BLaER1 (cell line): ENCODE measurements at regions not wholly inside any gene's neighbourhood (a gene's known extent, or its start where the extent isn't known, plus 50 kb on each side); places are given as distances from the start of the nearest gene placed in this dataset.
"Not testable (repeated sequence)": the region's sequence is repeated elsewhere in the genome, so short reads cannot be mapped to it uniquely, and the experiment has no call there.

Experiments used
- H3K27ac ChIP-seq: shearing (Covaris generic); formaldehyde crosslinking; 2 replicates; pipeline ENCODE4 v1.8.1; 2022
- H3K27me3 ChIP-seq: shearing (Covaris generic); formaldehyde crosslinking; 2 replicates; pipeline ENCODE4 v1.8.1; 2022
- H3K36me3 ChIP-seq: shearing (Covaris generic); formaldehyde crosslinking; 2 replicates; pipeline ENCODE4 v1.8.1; 2022
- H3K4me1 ChIP-seq: shearing (Covaris generic); formaldehyde crosslinking; 2 replicates; pipeline ENCODE4 v1.8.1; 2022
- H3K4me2 ChIP-seq: shearing (Covaris generic); formaldehyde crosslinking; 2 replicates; pipeline ENCODE4 v1.8.1; 2022
- H3K4me3 ChIP-seq: shearing (Covaris generic); formaldehyde crosslinking; 2 replicates; pipeline ENCODE4 v1.8.1; 2022
- H3K9ac ChIP-seq: shearing (Covaris generic); formaldehyde crosslinking; 2 replicates; pipeline ENCODE4 v1.8.1; 2022
- H3K9me3 ChIP-seq: shearing (Covaris generic); formaldehyde crosslinking; 2 replicates; pipeline ENCODE4 v1.8.1; 2022
- H4K20me1 ChIP-seq: shearing (Covaris generic); formaldehyde crosslinking; 2 replicates; pipeline ENCODE4 v1.8.1; 2022
- Cebpa-rat ChIP-seq: shearing (Covaris generic); IDR thresholded peaks from 2 replicates; pipeline ENCODE4 v1.8.1; 2022

- Histone ChIP-seq H3K27me3 (no peaks in the 10 kb centered on the region), H3K9ac (no peak overlapping the region), H3K4me3 (no peak overlapping the region), H3K4me1 (no peaks in the 10 kb centered on the region), H4K20me1 (no peaks in the 10 kb centered on the region), H3K4me2 (no peak overlapping the region), H3K27ac (no peak overlapping the region), H3K36me3 (no peaks in the 10 kb centered on the region), H3K9me3 (no peaks in the 10 kb centered on the region)
- no peak for TF ChIP-seq Cebpa-rat
Observed at GRCh38 chr5:51679286-51679685, 296.0 kb downstream of the ISL1 start.

- Histone ChIP-seq H3K36me3 (no peaks in the 10 kb centered on the region), H3K27ac (no peak overlapping the region), H3K27me3 (no peaks in the 10 kb centered on the region), H3K4me1 (no peaks in the 10 kb centered on the region), H3K9ac (no peak overlapping the region), H3K4me2 (no peak overlapping the region), H3K4me3 (no peak overlapping the region), H4K20me1 (no peaks in the 10 kb centered on the region), H3K9me3 (no peaks in the 10 kb centered on the region)
- no peak for TF ChIP-seq Cebpa-rat
Observed at GRCh38 chr5:51684794-51685355, 301.6 kb downstream of the ISL1 start.

- no peaks in the 10 kb centered on the region for H3K9me3 ChIP-seq
- no peaks in the 10 kb centered on the region for H3K36me3 ChIP-seq
- no peak overlapping the region for H3K9ac ChIP-seq
- no peaks in the 10 kb centered on the region for H4K20me1 ChIP-seq
- no peak overlapping the region for H3K4me2 ChIP-seq
- no peaks in the 10 kb centered on the region for H3K27me3 ChIP-seq
- no peak overlapping the region for H3K27ac ChIP-seq
- TF ChIP-seq Cebpa-rat, result no peak
- H3K4me1 ChIP-seq, result no peaks in the 10 kb centered on the region
- H3K4me3 ChIP-seq, result no peak overlapping the region
Observed at GRCh38 chr5:51685419-51685818, 302.2 kb downstream of the ISL1 start.

GRCh38 chr5:51686622-51687021 is 303.4 kb downstream of the ISL1 start:
- H3K27me3 ChIP-seq, result no peaks in the 10 kb centered on the region
- H3K4me2 ChIP-seq, result no peak overlapping the region
- H3K4me1 ChIP-seq, result no peaks in the 10 kb centered on the region
- H3K9ac ChIP-seq, result no peak overlapping the region
- no peaks in the 10 kb centered on the region for H4K20me1 ChIP-seq
- no peak overlapping the region for H3K4me3 ChIP-seq
- no peak for TF ChIP-seq Cebpa-rat
- no peaks in the 10 kb centered on the region for H3K36me3 ChIP-seq
- no peaks in the 10 kb centered on the region for H3K9me3 ChIP-seq
- H3K27ac ChIP-seq, result no peak overlapping the region

- no peaks in the 10 kb centered on the region for H3K27me3 ChIP-seq
- H3K36me3 ChIP-seq, result no peaks in the 10 kb centered on the region
- no peak for TF ChIP-seq Cebpa-rat
- no peak overlapping the region for H3K4me3 ChIP-seq
- no peak overlapping the region for H3K9ac ChIP-seq
- H4K20me1 ChIP-seq, result no peaks in the 10 kb centered on the region
- H3K27ac ChIP-seq, result no peak overlapping the region
- H3K9me3 ChIP-seq, result peaks cover 8% of the 10 kb centered on the region; the same call in 1 of the 2 replicates
- no peak overlapping the region for H3K4me2 ChIP-seq
- H3K4me1 ChIP-seq, result no peaks in the 10 kb centered on the region
Observed at GRCh38 chr5:51691538-51692079, 308.4 kb downstream of the ISL1 start.

GRCh38 chr5:51694826-51695225 is 311.6 kb downstream of the ISL1 start:
- H3K9ac ChIP-seq, result no peak overlapping the region
- TF ChIP-seq Cebpa-rat, result no peak
- no peak overlapping the region for H3K27ac ChIP-seq
- H4K20me1 ChIP-seq, result no peaks in the 10 kb centered on the region
- no peaks in the 10 kb centered on the region for H3K27me3 ChIP-seq
- H3K4me1 ChIP-seq, result no peaks in the 10 kb centered on the region
- no peak overlapping the region for H3K4me3 ChIP-seq
- no peak overlapping the region for H3K4me2 ChIP-seq
- no peaks in the 10 kb centered on the region for H3K36me3 ChIP-seq
- peaks cover 8% of the 10 kb centered on the region; the same call in 1 of the 2 replicates for H3K9me3 ChIP-seq

GRCh38 chr5:51696122-51696521 is 312.9 kb downstream of the ISL1 start:
- Histone ChIP-seq H3K27me3 (no peaks in the 10 kb centered on the region), H3K9me3 (peaks cover 8% of the 10 kb centered on the region; the same call in 1 of the 2 replicates), H3K4me2 (no peak overlapping the region), H3K4me1 (no peaks in the 10 kb centered on the region), H3K36me3 (no peaks in the 10 kb centered on the region), H3K9ac (no peak overlapping the region), H3K4me3 (no peak overlapping the region), H3K27ac (no peak overlapping the region), H4K20me1 (no peaks in the 10 kb centered on the region)
- TF ChIP-seq Cebpa-rat, result no peak

- not testable (repeated sequence) for H3K4me2 ChIP-seq, H3K4me1 ChIP-seq, H3K36me3 ChIP-seq, H4K20me1 ChIP-seq, H3K27ac ChIP-seq, H3K27me3 ChIP-seq, H3K4me3 ChIP-seq, H3K9ac ChIP-seq, H3K9me3 ChIP-seq
Observed at GRCh38 chr5:51702046-51702445, 318.8 kb downstream of the ISL1 start.

- Histone ChIP-seq H3K4me1 (no peaks in the 10 kb centered on the region), H3K27me3 (no peaks in the 10 kb centered on the region), H3K4me2 (no peak overlapping the region), H4K20me1 (no peaks in the 10 kb centered on the region), H3K27ac (no peak overlapping the region), H3K9ac (no peak overlapping the region), H3K36me3 (no peaks in the 10 kb centered on the region), H3K9me3 (no peaks in the 10 kb centered on the region), H3K4me3 (no peak overlapping the region)
- TF ChIP-seq Cebpa-rat, result no peak
Observed at GRCh38 chr5:51712201-51712600, 329.0 kb downstream of the ISL1 start.

- not testable (repeated sequence) for H3K4me3 ChIP-seq, H3K27me3 ChIP-seq, H3K4me2 ChIP-seq, H3K4me1 ChIP-seq, H3K27ac ChIP-seq, H3K36me3 ChIP-seq, H3K9ac ChIP-seq, H4K20me1 ChIP-seq, H3K9me3 ChIP-seq
Observed at GRCh38 chr5:51715445-51715844, 332.2 kb downstream of the ISL1 start.

- Histone ChIP-seq H3K9ac (no peak overlapping the region), H4K20me1 (no peaks in the 10 kb centered on the region), H3K4me2 (no peak overlapping the region), H3K36me3 (no peaks in the 10 kb centered on the region), H3K27ac (no peak overlapping the region), H3K4me3 (no peak overlapping the region), H3K27me3 (no peaks in the 10 kb centered on the region), H3K4me1 (no peaks in the 10 kb centered on the region), H3K9me3 (no peaks in the 10 kb centered on the region)
- TF ChIP-seq Cebpa-rat, result no peak
Observed at GRCh38 chr5:51731421-51732029, 348.3 kb downstream of the ISL1 start.
